Mesothelial cell of epicardium (in vitro differentiated cells): ENCODE measurements at regions not wholly inside any gene's neighbourhood (a gene's known extent, or its start where the extent isn't known, plus 50 kb on each side); places are given as distances from the start of the nearest gene placed in this dataset.

Experiments
- DNase-seq, 2 experiments: peaks; one replicate each; pipeline ENCODE4 v3.0.0; 2021; ENCODE audit warnings: low spot score in 2 of 2; ENCODE audit not compliant: unreplicated experiment in 2 of 2
- H3K27ac Mint-ChIP-seq: 2 replicates; pipeline ENCODE4 v1.8.0; 2021; ENCODE audit warnings: mixed read lengths
- H3K27me3 Mint-ChIP-seq: 2 replicates; pipeline ENCODE4 v1.8.0; 2021; ENCODE audit warnings: low read depth, mixed read lengths
- H3K36me3 Mint-ChIP-seq: 2 replicates; pipeline ENCODE4 v1.8.0; 2021; ENCODE audit warnings: mixed read lengths
- H3K4me1 Mint-ChIP-seq: 2 replicates; pipeline ENCODE4 v1.8.0; 2021; ENCODE audit warnings: mixed read lengths
- H3K4me3 Mint-ChIP-seq: 2 replicates; pipeline ENCODE4 v1.8.0; 2021; ENCODE audit warnings: mild to moderate bottlenecking, moderate library complexity, mixed read lengths
- H3K9me3 Mint-ChIP-seq: 2 replicates; pipeline ENCODE4 v1.8.0; 2021; ENCODE audit warnings: mixed read lengths
- CTCF ChIP-seq: fragments of 200-600 bp; sonication (generic); IDR thresholded peaks from one replicate; pipeline ENCODE4 v1.5.0; 2021; ENCODE audit warnings: antibody characterized with exemption; ENCODE audit not compliant: unreplicated experiment

- peaks cover 4% of the 10 kb centered on the region for H3K9me3 Mint-ChIP-seq
- H3K27me3 Mint-ChIP-seq = no peaks in the 10 kb centered on the region
- no peak overlapping the region for H3K27ac Mint-ChIP-seq
- H3K36me3 Mint-ChIP-seq = no peaks in the 10 kb centered on the region
- H3K4me1 Mint-ChIP-seq = peaks cover under 1% of the 10 kb centered on the region
- no peak for DNase-seq
- no peak for TF ChIP-seq CTCF
- no peak overlapping the region for H3K4me3 Mint-ChIP-seq
Measured at GRCh38 chr1:217364220-217364619, 266.7 kb downstream of the GPATCH2 start.

DNA sequence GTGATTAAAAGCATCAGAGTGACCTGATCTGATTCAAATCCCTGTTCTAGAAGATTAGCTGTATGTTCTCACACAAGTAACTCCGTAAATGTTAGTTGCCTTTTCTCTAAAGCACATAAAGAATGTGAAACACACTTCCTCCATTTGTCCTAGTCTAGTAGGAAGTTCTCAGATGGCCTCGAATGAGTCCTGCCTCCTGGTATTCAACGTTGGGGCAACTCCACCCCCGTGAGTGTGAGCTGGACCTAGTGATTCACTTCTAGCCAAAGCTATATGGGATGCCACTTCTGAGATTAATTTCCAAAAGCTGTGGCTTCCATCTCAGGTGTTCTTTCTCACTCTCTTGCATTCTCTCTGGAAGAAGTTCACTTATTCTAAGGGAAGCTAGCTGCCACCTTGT is 267.6 kb downstream of the GPATCH2 start:
- Mint-ChIP-seq H3K4me3 (no peak overlapping the region), H3K4me1 (no peaks in the 10 kb centered on the region), H3K27ac (no peak overlapping the region), H3K9me3 (peaks cover 4% of the 10 kb centered on the region), H3K36me3 (no peaks in the 10 kb centered on the region), H3K27me3 (no peaks in the 10 kb centered on the region)
- no peak for TF ChIP-seq CTCF
- DNase-seq = no peak

DNA sequence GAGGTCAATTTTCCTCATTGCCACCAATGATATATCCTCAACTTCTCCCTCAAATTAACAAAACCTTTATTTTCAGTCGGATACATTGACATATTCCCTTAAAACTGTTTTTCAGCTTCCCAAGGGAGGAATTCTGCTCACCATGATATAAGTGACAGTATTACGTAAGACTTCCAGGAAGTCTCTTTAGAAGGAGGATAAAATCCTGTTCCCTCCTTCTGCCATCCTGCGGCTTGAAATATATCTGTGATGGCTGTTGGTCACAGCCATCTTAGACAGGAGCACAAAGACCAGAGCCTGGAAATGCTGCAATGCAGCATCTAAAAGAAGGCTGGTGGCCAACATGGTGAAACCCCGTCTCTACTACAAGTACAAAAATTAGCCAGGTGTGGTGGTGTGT is 270.4 kb downstream of the GPATCH2 start:
- no peak for TF ChIP-seq CTCF
- Mint-ChIP-seq H3K9me3 (peaks cover 7% of the 10 kb centered on the region), H3K4me3 (no peak overlapping the region), H3K36me3 (no peaks in the 10 kb centered on the region), H3K27ac (no peak overlapping the region), H3K4me1 (no peaks in the 10 kb centered on the region), H3K27me3 (no peaks in the 10 kb centered on the region)
- no peak for DNase-seq

DNA sequence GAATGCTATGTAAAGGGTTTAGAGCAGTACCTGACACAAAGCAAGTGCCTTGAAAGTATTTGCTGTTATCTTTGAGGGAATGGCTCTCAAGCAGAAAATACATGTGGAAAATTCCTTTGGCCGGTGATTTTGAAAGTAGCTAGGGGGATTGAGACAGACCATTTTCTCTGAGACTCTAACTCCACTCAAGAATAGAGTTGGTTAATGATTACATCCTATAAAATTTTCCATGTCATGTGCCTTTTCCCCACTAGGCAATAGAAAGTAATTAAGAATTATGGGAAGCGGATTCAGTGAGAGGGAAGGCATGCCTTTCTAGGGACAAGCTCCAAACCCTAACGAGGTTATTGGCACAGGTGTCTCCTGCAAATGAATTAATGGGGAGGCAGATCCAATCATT is 276.0 kb downstream of the GPATCH2 start:
- TF ChIP-seq CTCF = no peak
- Mint-ChIP-seq H3K36me3 (no peaks in the 10 kb centered on the region), H3K4me3 (no peak overlapping the region), H3K27me3 (peaks cover 36% of the 10 kb centered on the region), H3K9me3 (peaks cover 3% of the 10 kb centered on the region), H3K27ac (no peak overlapping the region), H3K4me1 (peaks cover 2% of the 10 kb centered on the region)
- no peak for DNase-seq

- no peak overlapping the region for H3K27ac Mint-ChIP-seq
- DNase-seq = no peak
- H3K9me3 Mint-ChIP-seq = no peaks in the 10 kb centered on the region
- H3K4me3 Mint-ChIP-seq = no peak overlapping the region
- no peak for TF ChIP-seq CTCF
- H3K36me3 Mint-ChIP-seq = no peaks in the 10 kb centered on the region
- peaks cover 2% of the 10 kb centered on the region for H3K4me1 Mint-ChIP-seq
- H3K27me3 Mint-ChIP-seq = peaks cover 46% of the 10 kb centered on the region
Measured at GRCh38 chr1:217348960-217349664, 281.8 kb downstream of the GPATCH2 start.

DNA sequence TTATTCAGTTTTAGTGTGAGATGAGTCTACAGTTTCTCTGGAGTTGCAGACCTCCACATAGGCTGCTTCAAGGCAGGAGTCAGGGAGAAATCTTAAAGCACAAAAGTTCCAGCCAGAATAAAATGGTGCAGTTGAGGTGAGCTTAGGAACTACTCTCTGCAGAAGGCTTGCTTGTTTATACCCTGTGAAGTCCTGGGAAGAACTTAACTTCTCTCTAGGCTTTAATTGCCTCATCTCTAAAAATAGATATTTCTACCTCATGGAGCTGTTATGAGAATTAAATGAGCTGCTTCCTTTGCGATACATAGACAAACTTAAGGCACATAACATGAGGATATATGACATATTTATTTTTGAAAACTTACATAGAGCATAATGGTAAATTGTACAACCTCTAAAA is 286.2 kb downstream of the GPATCH2 start:
- Mint-ChIP-seq H3K4me3 (no peak overlapping the region), H3K4me1 (no peaks in the 10 kb centered on the region), H3K27me3 (peaks cover 34% of the 10 kb centered on the region), H3K9me3 (no peaks in the 10 kb centered on the region), H3K27ac (no peak overlapping the region), H3K36me3 (no peaks in the 10 kb centered on the region)
- no peak for TF ChIP-seq CTCF
- DNase-seq = no peak
